Panc1 (cell line): ENCODE measurements at regions not wholly inside any gene's neighbourhood (a gene's known extent, or its start where the extent isn't known, plus 50 kb on each side); places are given as distances from the start of the nearest gene placed in this dataset.

Experiments used
- ATAC-seq: fragments of 200-7000 bp; cut with Tn5 transposase; 2 replicates; pipeline ENCODE4 v1.9.1; 2020; ENCODE audit warnings: mild to moderate bottlenecking, moderate library complexity
- BruUV-seq: library from RNA; stranded (reverse); fragments of 400-500 nt; replicated peaks from 2 replicates; lab custom pipeline; 2021; lab: Mats Ljungman, UMichigan
- CTCF ChIA-PET: fragments of 300-600 bp; sonication (Branson Sonifier 250); formaldehyde crosslinking; loops from one replicate; lab custom pipeline; 2022; ENCODE audit warnings: antibody characterized with exemption; lab: Charles Lee
- POLR2A ChIA-PET: fragments of 300-600 bp; sonication (Branson Sonifier 250); formaldehyde crosslinking; loops from one replicate; lab custom pipeline; 2022; ENCODE audit warnings: antibody characterized with exemption; lab: Charles Lee
- DNase-seq: peaks from one replicate; pipeline ENCODE4 v3.0.0-alpha.2; 2010; ENCODE audit warnings: low read depth, low spot score
- H3K27ac ChIP-seq: 2 replicates; pipeline ENCODE4 v1.5.1; 2011; ENCODE audit warnings: mild to moderate bottlenecking, low read length, inconsistent platforms
- H3K27me3 ChIP-seq: fragments of 200-500 bp; sonication (Bioruptor generic); 2 replicates; pipeline ENCODE4 v1.6.0; 2014; ENCODE audit warnings: low read length, inconsistent platforms; ENCODE audit not compliant: control insufficient read depth, insufficient read depth
- H3K36me3 ChIP-seq: fragments of 200-500 bp; sonication (Bioruptor generic); 2 replicates; pipeline ENCODE4 v1.5.1; 2014; ENCODE audit warnings: inconsistent platforms, mild to moderate bottlenecking, low read length, moderate library complexity; ENCODE audit not compliant: control insufficient read depth, insufficient read depth
- H3K4me1 ChIP-seq: 2 replicates; pipeline ENCODE4 v1.5.1; 2011; ENCODE audit warnings: inconsistent platforms, mild to moderate bottlenecking, low read length, moderate library complexity; ENCODE audit not compliant: control insufficient read depth, insufficient read depth
- H3K4me3 ChIP-seq, 2 experiments: 2 replicates each; pipeline ENCODE4 v1.5.1; 2011 to 2012; ENCODE audit warnings: low read depth in 2 of 2, low read length in 2 of 2, mild to moderate bottlenecking in 2 of 2, inconsistent platforms in 1 of 2, moderate library complexity in 1 of 2
- H3K9me3 ChIP-seq: fragments of 200-500 bp; sonication (Bioruptor generic); 2 replicates; pipeline ENCODE4 v1.5.1; 2014; ENCODE audit warnings: low read depth, mild to moderate bottlenecking, inconsistent platforms, low read length, moderate library complexity; ENCODE audit not compliant: control insufficient read depth, insufficient read depth
- POLR2AphosphoS5 ChIP-seq: IDR thresholded peaks from 2 replicates; pipeline ENCODE4 v1.6.1; 2012; ENCODE audit warnings: mild to moderate bottlenecking, low read depth, low read length, moderate library complexity
- SIN3A ChIP-seq: IDR thresholded peaks from 2 replicates; pipeline ENCODE4 v1.6.1; 2012; ENCODE audit warnings: low read depth, mild to moderate bottlenecking, low read length, moderate library complexity, borderline replicate concordance; ENCODE audit not compliant: insufficient read depth
- TCF7L2 ChIP-seq: IDR thresholded peaks from 2 replicates; pipeline ENCODE4 v1.6.1; 2011; ENCODE audit warnings: mild to moderate bottlenecking, low read depth, low read length, inconsistent platforms
- in situ Hi-C: cut with HindIII; loops from 2 replicates; pipeline ENCODE4 v1.10.0; 2016; ENCODE audit warnings: low sequenced_read_pairs, low pct_unique_long_range_greater_than_20kb
- intact Hi-C: fragments of 100-400 bp; cut with micrococcal nuclease; formaldehyde crosslinking; loops from one replicate; pipeline ENCODE4 v1.10.0; 2022; ENCODE audit not compliant: unreplicated experiment
- TF ChIP-seq, protein P1 (sequence below): fragments of 450-650 bp; IDR thresholded peaks from 2 replicates; pipeline ENCODE4 v1.5.1; 2017; ENCODE audit warnings: mild to moderate bottlenecking
- TF ChIP-seq, protein P2 (sequence below), 2 experiments: IDR thresholded peaks; 2 replicates each; pipeline ENCODE4 v1.6.1; 2011 to 2012; ENCODE audit warnings: low read depth in 2 of 2, control low read depth in 1 of 2, low read length in 1 of 2, mild to moderate bottlenecking in 1 of 2, moderate library complexity in 1 of 2; ENCODE audit not compliant: insufficient read depth in 1 of 2

DNA sequence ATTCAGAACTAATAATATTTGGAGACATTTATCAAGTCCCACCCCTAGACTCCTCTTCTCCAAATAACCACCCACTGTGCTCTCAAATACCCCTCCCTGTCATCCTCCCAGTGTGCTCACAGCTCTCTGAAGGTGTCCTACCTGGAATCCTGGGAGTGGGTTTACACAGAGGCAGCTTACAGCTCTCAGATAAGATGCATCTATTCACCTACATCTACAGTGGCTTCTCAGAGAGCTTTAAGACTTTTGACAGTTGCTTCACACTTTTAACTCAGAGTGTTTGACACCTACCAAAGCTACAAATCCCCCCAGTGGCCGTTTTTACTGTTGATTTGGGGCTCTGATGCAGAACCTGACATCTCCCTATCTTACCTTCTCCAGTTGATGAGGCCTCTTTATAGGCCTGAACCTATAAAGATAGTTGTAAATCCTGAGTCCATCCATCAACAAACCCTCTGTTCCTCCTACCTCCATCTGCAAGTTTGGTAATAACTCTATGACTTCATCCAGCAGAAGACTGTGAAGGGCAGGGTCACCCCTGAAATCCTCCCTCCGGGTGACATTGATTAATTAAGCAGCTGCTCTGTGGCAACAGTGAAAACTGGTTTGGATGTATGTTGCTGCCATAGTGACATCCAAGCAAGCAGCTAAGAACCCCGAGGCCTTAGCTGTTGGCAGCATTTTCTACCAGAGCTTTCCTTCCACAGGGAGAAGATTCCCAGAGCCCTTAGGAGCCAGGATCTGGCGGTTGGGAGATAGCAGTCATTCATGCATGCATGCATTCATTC, 226.1 kb upstream of the RREB1 start:
- Histone ChIP-seq H3K4me3 (no peak overlapping the region), H3K36me3 (no peaks in the 10 kb centered on the region), H3K27me3 (no peaks in the 10 kb centered on the region), H3K27ac (no peak overlapping the region), H3K9me3 (no peaks in the 10 kb centered on the region), H3K4me1 (no peaks in the 10 kb centered on the region)
- ATAC-seq = no peak
- in situ Hi-C loops (no loop called here), intact Hi-C loops (no loop called here)
- no peak for DNase-seq
- POLR2A ChIA-PET = interaction anchor here (0.5 kb wide), 1 partner anchor 26 kb away, joined by 3 read pairs; no protein-coding TSS in a partner anchor
- TF ChIP-seq SIN3A (no peak), POLR2AphosphoS5 (no peak), TCF7L2 (no peak)
- TF ChIP-seq, protein P1, sequence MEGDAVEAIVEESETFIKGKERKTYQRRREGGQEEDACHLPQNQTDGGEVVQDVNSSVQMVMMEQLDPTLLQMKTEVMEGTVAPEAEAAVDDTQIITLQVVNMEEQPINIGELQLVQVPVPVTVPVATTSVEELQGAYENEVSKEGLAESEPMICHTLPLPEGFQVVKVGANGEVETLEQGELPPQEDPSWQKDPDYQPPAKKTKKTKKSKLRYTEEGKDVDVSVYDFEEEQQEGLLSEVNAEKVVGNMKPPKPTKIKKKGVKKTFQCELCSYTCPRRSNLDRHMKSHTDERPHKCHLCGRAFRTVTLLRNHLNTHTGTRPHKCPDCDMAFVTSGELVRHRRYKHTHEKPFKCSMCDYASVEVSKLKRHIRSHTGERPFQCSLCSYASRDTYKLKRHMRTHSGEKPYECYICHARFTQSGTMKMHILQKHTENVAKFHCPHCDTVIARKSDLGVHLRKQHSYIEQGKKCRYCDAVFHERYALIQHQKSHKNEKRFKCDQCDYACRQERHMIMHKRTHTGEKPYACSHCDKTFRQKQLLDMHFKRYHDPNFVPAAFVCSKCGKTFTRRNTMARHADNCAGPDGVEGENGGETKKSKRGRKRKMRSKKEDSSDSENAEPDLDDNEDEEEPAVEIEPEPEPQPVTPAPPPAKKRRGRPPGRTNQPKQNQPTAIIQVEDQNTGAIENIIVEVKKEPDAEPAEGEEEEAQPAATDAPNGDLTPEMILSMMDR = no peak
- TF ChIP-seq, protein P2, sequence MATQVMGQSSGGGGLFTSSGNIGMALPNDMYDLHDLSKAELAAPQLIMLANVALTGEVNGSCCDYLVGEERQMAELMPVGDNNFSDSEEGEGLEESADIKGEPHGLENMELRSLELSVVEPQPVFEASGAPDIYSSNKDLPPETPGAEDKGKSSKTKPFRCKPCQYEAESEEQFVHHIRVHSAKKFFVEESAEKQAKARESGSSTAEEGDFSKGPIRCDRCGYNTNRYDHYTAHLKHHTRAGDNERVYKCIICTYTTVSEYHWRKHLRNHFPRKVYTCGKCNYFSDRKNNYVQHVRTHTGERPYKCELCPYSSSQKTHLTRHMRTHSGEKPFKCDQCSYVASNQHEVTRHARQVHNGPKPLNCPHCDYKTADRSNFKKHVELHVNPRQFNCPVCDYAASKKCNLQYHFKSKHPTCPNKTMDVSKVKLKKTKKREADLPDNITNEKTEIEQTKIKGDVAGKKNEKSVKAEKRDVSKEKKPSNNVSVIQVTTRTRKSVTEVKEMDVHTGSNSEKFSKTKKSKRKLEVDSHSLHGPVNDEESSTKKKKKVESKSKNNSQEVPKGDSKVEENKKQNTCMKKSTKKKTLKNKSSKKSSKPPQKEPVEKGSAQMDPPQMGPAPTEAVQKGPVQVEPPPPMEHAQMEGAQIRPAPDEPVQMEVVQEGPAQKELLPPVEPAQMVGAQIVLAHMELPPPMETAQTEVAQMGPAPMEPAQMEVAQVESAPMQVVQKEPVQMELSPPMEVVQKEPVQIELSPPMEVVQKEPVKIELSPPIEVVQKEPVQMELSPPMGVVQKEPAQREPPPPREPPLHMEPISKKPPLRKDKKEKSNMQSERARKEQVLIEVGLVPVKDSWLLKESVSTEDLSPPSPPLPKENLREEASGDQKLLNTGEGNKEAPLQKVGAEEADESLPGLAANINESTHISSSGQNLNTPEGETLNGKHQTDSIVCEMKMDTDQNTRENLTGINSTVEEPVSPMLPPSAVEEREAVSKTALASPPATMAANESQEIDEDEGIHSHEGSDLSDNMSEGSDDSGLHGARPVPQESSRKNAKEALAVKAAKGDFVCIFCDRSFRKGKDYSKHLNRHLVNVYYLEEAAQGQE (IDR thresholded peaks at IDR 0.05; ENCODE audit: insufficient read depth in 1 of 2, low read depth in 2 of 2, low read length in 1 of 2) = no peak
- no TSS peak for BruUV-seq
- CTCF ChIA-PET = no interaction called here

- TF ChIP-seq POLR2AphosphoS5 (no peak), SIN3A (no peak)
- TF ChIP-seq, protein P1 = no peak
- Histone ChIP-seq H3K27me3 (no peaks in the 10 kb centered on the region), H3K4me3 (no peak overlapping the region), H3K4me1 (no peaks in the 10 kb centered on the region), H3K36me3 (no peaks in the 10 kb centered on the region), H3K9me3 (no peaks in the 10 kb centered on the region), H3K27ac (no peak overlapping the region)
- ChIA-PET CTCF (no interaction called here), POLR2A (interaction anchor here (0.5 kb wide), 1 partner anchor 27 kb away, joined by 3 read pairs; no protein-coding TSS in a partner anchor)
- ATAC-seq = no peak
- intact Hi-C loops = no loop called here
- no TSS peak for BruUV-seq
- in situ Hi-C loops = no loop called here
- DNase-seq = no peak
Observed at GRCh38 chr6:6882592-6882991, 225.2 kb upstream of the RREB1 start.
